Natural killer cell (primary cell): ENCODE measurements at regions not wholly inside any gene's neighbourhood (a gene's known extent, or its start where the extent isn't known, plus 50 kb on each side); places are given as distances from the start of the nearest gene placed in this dataset.

Experiments
- ATAC-seq, 3 donors: fragments of 150-1000 bp in 2 of 3; fragments of 200-7000 bp in 1 of 3; cut with Tn5 transposase; 1 replicate in 1 of 3; 2 replicates in 2 of 3; pipeline ENCODE4 v1.10.0; 2021; ENCODE audit warnings: mild to moderate bottlenecking in 2 of 3, moderate library complexity in 2 of 3
- DNase-seq, 2 donors: peaks; one replicate each; pipeline versions ENCODE4 v3.0.0 to v3.0.0-alpha.2; 2013 to 2021; ENCODE audit warnings: mixed read lengths in 1 of 2
- H3K27ac ChIP-seq: one replicate; pipeline ENCODE4 v1.5.1; 2013; ENCODE audit warnings: mild to moderate bottlenecking, low read length
- H3K27me3 ChIP-seq: one replicate; pipeline ENCODE4 v1.6.1; 2013; ENCODE audit warnings: low read length; ENCODE audit not compliant: control insufficient read depth, insufficient read depth
- H3K36me3 ChIP-seq: one replicate; pipeline ENCODE4 v1.6.1; 2013; ENCODE audit warnings: low read length; ENCODE audit not compliant: control insufficient read depth, insufficient read depth
- H3K4me1 ChIP-seq: one replicate; pipeline ENCODE4 v1.6.1; 2013; ENCODE audit warnings: low read length; ENCODE audit not compliant: control insufficient read depth, insufficient read depth
- H3K4me3 ChIP-seq: one replicate; pipeline ENCODE4 v1.5.1; 2013; ENCODE audit warnings: low read length
- H3K9me3 ChIP-seq: one replicate; pipeline ENCODE4 v1.6.1; 2013; ENCODE audit warnings: low read length; ENCODE audit not compliant: control insufficient read depth, insufficient read depth
- H3K27ac Mint-ChIP-seq, 2 donors: one replicate each; pipeline ENCODE4 v1.8.0; 2022; ENCODE audit warnings: mild to moderate bottlenecking in 2 of 2, mixed read lengths in 2 of 2, moderate library complexity in 1 of 2
- H3K27me3 Mint-ChIP-seq, 2 donors: one replicate each; pipeline ENCODE4 v1.8.0; 2022; ENCODE audit warnings: low read depth in 2 of 2, mixed read lengths in 2 of 2
- H3K36me3 Mint-ChIP-seq: one replicate; pipeline ENCODE4 v1.8.0; 2022; ENCODE audit warnings: mixed read lengths
- H3K4me1 Mint-ChIP-seq, 2 donors: one replicate each; pipeline ENCODE4 v1.8.0; 2022; ENCODE audit warnings: mixed read lengths in 2 of 2
- H3K4me3 Mint-ChIP-seq: one replicate; pipeline ENCODE4 v1.8.0; 2022; ENCODE audit warnings: mild to moderate bottlenecking, moderate library complexity, mixed read lengths
- H3K9me3 Mint-ChIP-seq, 2 donors: one replicate each; pipeline ENCODE4 v1.8.0; 2022; ENCODE audit warnings: mixed read lengths in 2 of 2
- CTCF ChIP-seq: fragments of 200-600 bp; IDR thresholded peaks from one replicate; pipeline ENCODE4 v1.8.0; 2022; ENCODE audit warnings: antibody characterized with exemption
- WGBS: methylation state at CpG from one replicate; pipeline ENCODE4 v1.1.7; 2013; ENCODE audit warnings: missing lambda C conversion rate; ENCODE audit not compliant: insufficient coverage; 5-methylcytosine and 5-hydroxymethylcytosine counted together
- intact Hi-C: fragments of 100-400 bp; cut with micrococcal nuclease; formaldehyde crosslinking; loops from one replicate; pipeline ENCODE4 v1.14.2; 2022

- TF ChIP-seq CTCF, result no peak
- H3K36me3 ChIP-seq, result no peaks in the 10 kb centered on the region
- no peaks in the 10 kb centered on the region for H3K9me3 ChIP-seq
- intact Hi-C loops, result no loop called here
- Mint-ChIP-seq H3K27me3 (peaks cover 10% of the 10 kb centered on the region in 2 donors), H3K9me3 (no peaks in the 10 kb centered on the region), H3K27ac (no peak overlapping the region), H3K4me3 (no peak overlapping the region), H3K36me3 (no peaks in the 10 kb centered on the region), H3K4me1 (no peaks in the 10 kb centered on the region)
- H3K27ac ChIP-seq, result no peak overlapping the region
- 100% methylated on average over 1 of the region's 3 CpGs for WGBS
- DNase-seq, result no peak
- no peaks in the 10 kb centered on the region for H3K27me3 ChIP-seq
- no peak overlapping the region for H3K4me3 ChIP-seq
- no peaks in the 10 kb centered on the region for H3K4me1 ChIP-seq
- no peak for ATAC-seq
These were observed 53.6 kb upstream of the DPT start for GRCh38 chr1:168782559-168783116.

- no peak overlapping the region for H3K27ac Mint-ChIP-seq
- Histone ChIP-seq H3K36me3 (no peaks in the 10 kb centered on the region), H3K9me3 (no peaks in the 10 kb centered on the region), H3K27me3 (no peaks in the 10 kb centered on the region), H3K4me3 (no peak overlapping the region), H3K27ac (no peak overlapping the region), H3K4me1 (no peaks in the 10 kb centered on the region)
- no peak for ATAC-seq
- no peaks in the 10 kb centered on the region for H3K36me3 Mint-ChIP-seq
- no peaks in the 10 kb centered on the region for H3K4me1 Mint-ChIP-seq
- H3K4me3 Mint-ChIP-seq, result no peak overlapping the region
- no peaks in the 10 kb centered on the region for H3K9me3 Mint-ChIP-seq
- WGBS, result 91% methylated on average over 4 of the region's 4 CpGs
- no peak for DNase-seq
- intact Hi-C loops, result no loop called here
- TF ChIP-seq CTCF, result no peak
- H3K27me3 Mint-ChIP-seq, result peaks cover 10% of the 10 kb centered on the region in 2 donors
These were observed 54.6 kb upstream of the DPT start for GRCh38 chr1:168783458-168784210.

GRCh38 chr1:168786476-168787330 lies 57.7 kb upstream of the DPT start:
- intact Hi-C loops, result no loop called here
- H3K4me1 Mint-ChIP-seq, result no peaks in the 10 kb centered on the region

More at GRCh38 chr1:168786476-168787330, 57.7 kb upstream of the DPT start:
- Histone ChIP-seq H3K4me3 (no peak overlapping the region), H3K27me3 (no peaks in the 10 kb centered on the region), H3K36me3 (no peaks in the 10 kb centered on the region), H3K27ac (no peak overlapping the region), H3K4me1 (no peaks in the 10 kb centered on the region), H3K9me3 (no peaks in the 10 kb centered on the region)
- Mint-ChIP-seq H3K4me3 (no peak overlapping the region), H3K27ac (no peak overlapping the region), H3K36me3 (no peaks in the 10 kb centered on the region), H3K27me3 (peaks cover 13 to 16% of the 10 kb centered on the region in 2 donors), H3K9me3 (no peaks in the 10 kb centered on the region)
- WGBS, result 97% methylated on average over 2 of the region's 4 CpGs
- no peak for TF ChIP-seq CTCF
- DNase-seq (no peak), ATAC-seq (no peak)
